ENCODE measurements at regions not wholly inside any gene's neighbourhood (a gene's known extent, or its start where the extent isn't known, plus 50 kb on each side); places are given as distances from the start of the nearest gene placed in this dataset.

DNA sequence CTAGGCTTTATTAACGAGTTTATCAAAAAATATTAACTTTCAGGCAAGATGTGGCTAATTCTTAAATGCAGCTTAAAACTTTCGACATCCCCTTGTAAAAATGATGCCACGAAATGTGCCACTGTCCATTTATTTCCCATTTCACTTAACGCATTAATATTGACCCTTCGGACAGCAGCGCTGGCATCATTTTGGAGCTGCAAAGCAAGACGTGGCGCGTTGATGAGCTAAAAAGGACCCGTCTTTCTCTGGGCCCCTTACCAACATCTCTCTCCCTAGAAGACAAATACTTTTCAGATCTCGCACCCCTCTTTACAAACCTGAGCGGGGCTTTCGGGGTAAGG, 367.9 kb downstream of the MTX2 start:
- ATAC-seq: peak; percentile 31
- TF ChIP-seq ESRRG (CRISPR knock-in tag; IDR thresholded peaks at IDR 0.05): no peak
- TF ChIP-seq, protein P1, sequence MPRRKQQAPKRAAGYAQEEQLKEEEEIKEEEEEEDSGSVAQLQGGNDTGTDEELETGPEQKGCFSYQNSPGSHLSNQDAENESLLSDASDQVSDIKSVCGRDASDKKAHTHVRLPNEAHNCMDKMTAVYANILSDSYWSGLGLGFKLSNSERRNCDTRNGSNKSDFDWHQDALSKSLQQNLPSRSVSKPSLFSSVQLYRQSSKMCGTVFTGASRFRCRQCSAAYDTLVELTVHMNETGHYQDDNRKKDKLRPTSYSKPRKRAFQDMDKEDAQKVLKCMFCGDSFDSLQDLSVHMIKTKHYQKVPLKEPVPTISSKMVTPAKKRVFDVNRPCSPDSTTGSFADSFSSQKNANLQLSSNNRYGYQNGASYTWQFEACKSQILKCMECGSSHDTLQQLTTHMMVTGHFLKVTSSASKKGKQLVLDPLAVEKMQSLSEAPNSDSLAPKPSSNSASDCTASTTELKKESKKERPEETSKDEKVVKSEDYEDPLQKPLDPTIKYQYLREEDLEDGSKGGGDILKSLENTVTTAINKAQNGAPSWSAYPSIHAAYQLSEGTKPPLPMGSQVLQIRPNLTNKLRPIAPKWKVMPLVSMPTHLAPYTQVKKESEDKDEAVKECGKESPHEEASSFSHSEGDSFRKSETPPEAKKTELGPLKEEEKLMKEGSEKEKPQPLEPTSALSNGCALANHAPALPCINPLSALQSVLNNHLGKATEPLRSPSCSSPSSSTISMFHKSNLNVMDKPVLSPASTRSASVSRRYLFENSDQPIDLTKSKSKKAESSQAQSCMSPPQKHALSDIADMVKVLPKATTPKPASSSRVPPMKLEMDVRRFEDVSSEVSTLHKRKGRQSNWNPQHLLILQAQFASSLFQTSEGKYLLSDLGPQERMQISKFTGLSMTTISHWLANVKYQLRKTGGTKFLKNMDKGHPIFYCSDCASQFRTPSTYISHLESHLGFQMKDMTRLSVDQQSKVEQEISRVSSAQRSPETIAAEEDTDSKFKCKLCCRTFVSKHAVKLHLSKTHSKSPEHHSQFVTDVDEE (CRISPR knock-in tag; IDR thresholded peaks at IDR 0.05): no peak
- TF ChIP-seq ZFP3 (CRISPR knock-in tag; IDR thresholded peaks at IDR 0.05): no peak
- TF ChIP-seq TCF4 (CRISPR knock-in tag; IDR thresholded peaks at IDR 0.05; ENCODE audit: borderline replicate concordance): no peak
- TF ChIP-seq, protein P2, sequence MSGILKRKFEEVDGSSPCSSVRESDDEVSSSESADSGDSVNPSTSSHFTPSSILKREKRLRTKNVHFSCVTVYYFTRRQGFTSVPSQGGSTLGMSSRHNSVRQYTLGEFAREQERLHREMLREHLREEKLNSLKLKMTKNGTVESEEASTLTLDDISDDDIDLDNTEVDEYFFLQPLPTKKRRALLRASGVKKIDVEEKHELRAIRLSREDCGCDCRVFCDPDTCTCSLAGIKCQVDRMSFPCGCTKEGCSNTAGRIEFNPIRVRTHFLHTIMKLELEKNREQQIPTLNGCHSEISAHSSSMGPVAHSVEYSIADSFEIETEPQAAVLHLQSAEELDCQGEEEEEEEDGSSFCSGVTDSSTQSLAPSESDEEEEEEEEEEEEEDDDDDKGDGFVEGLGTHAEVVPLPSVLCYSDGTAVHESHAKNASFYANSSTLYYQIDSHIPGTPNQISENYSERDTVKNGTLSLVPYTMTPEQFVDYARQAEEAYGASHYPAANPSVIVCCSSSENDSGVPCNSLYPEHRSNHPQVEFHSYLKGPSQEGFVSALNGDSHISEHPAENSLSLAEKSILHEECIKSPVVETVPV (CRISPR knock-in tag; IDR thresholded peaks at IDR 0.05): no peak
- no peak for TF ChIP-seq CSDC2 (CRISPR knock-in tag; IDR thresholded peaks at IDR 0.05)
- no peak for TF ChIP-seq ZC3H10 (CRISPR knock-in tag; IDR thresholded peaks at IDR 0.05)
- TF ChIP-seq ISL1 (CRISPR knock-in tag; IDR thresholded peaks at IDR 0.05): no peak
- TF ChIP-seq ZNF8 (CRISPR knock-in tag; IDR thresholded peaks at IDR 0.05): no peak
- no peak for TF ChIP-seq PPARA (CRISPR knock-in tag; IDR thresholded peaks at IDR 0.05; ENCODE audit: borderline replicate concordance)
- TF ChIP-seq OSR1 (CRISPR knock-in tag; IDR thresholded peaks at IDR 0.05): no peak
- TF ChIP-seq RARB (CRISPR knock-in tag; IDR thresholded peaks at IDR 0.05): no peak
- no peak for TF ChIP-seq ZNF70 (CRISPR knock-in tag; IDR thresholded peaks at IDR 0.05)
- no peak for TF ChIP-seq GLIS3 (CRISPR knock-in tag; IDR thresholded peaks at IDR 0.05)

DNA sequence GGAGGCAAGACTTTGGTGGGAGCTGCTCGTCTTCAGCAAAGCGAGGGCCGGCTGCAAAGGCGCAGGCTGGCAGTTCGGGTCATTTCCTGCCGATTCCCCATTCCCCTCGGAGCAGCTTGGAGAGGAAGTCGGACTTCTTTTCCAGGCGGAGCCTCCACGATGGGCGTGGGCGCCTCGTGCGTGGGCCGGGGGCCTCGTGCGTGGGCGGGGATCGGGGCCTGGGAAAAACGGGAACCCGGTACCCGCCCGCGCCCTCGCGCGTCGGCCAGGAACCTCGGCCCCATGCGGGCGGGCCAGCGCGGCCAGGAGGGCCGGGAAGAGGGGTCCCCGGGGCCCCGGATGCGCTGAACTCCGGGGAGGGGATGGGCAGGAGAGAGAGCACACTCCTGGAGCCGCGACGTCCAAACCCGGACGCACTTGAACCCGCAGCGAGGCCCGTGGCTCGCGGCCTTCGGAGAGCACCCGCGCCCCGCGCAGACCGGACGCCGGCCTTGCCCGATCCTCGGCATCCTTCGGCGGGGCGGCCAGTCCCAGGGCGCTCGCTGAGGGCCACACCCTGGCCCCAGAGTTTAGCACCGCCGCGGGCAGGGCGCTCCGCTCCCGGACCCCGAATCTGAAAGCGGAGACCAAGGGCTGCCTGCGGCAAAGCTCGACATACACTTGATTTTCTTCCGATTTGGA, 368.4 kb downstream of the MTX2 start:
- TF ChIP-seq GLIS3 (CRISPR knock-in tag; IDR thresholded peaks at IDR 0.05): no peak
- no peak for TF ChIP-seq TCF4 (CRISPR knock-in tag; IDR thresholded peaks at IDR 0.05; ENCODE audit: borderline replicate concordance)
- TF ChIP-seq RARB (CRISPR knock-in tag; IDR thresholded peaks at IDR 0.05): no peak
- no peak for TF ChIP-seq OSR1 (CRISPR knock-in tag; IDR thresholded peaks at IDR 0.05)
- no peak for TF ChIP-seq ZNF70 (CRISPR knock-in tag; IDR thresholded peaks at IDR 0.05)
- TF ChIP-seq ZC3H10 (CRISPR knock-in tag; IDR thresholded peaks at IDR 0.05): no peak
- TF ChIP-seq, protein P3, sequence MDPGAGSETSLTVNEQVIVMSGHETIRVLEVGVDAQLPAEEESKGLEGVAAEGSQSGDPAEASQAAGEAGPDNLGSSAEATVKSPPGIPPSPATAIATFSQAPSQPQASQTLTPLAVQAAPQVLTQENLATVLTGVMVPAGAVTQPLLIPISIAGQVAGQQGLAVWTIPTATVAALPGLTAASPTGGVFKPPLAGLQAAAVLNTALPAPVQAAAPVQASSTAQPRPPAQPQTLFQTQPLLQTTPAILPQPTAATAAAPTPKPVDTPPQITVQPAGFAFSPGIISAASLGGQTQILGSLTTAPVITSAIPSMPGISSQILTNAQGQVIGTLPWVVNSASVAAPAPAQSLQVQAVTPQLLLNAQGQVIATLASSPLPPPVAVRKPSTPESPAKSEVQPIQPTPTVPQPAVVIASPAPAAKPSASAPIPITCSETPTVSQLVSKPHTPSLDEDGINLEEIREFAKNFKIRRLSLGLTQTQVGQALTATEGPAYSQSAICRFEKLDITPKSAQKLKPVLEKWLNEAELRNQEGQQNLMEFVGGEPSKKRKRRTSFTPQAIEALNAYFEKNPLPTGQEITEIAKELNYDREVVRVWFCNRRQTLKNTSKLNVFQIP (CRISPR knock-in tag; IDR thresholded peaks at IDR 0.05; ENCODE audit: borderline replicate concordance, low read depth): no peak
- no peak for TF ChIP-seq BACH2 (CRISPR knock-in tag; IDR thresholded peaks at IDR 0.05; ENCODE audit: borderline replicate concordance)
- TF ChIP-seq, protein P4, sequence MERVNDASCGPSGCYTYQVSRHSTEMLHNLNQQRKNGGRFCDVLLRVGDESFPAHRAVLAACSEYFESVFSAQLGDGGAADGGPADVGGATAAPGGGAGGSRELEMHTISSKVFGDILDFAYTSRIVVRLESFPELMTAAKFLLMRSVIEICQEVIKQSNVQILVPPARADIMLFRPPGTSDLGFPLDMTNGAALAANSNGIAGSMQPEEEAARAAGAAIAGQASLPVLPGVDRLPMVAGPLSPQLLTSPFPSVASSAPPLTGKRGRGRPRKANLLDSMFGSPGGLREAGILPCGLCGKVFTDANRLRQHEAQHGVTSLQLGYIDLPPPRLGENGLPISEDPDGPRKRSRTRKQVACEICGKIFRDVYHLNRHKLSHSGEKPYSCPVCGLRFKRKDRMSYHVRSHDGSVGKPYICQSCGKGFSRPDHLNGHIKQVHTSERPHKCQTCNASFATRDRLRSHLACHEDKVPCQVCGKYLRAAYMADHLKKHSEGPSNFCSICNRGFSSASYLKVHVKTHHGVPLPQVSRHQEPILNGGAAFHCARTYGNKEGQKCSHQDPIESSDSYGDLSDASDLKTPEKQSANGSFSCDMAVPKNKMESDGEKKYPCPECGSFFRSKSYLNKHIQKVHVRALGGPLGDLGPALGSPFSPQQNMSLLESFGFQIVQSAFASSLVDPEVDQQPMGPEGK (CRISPR knock-in tag; IDR thresholded peaks at IDR 0.05; ENCODE audit: borderline replicate concordance): no peak
- TF ChIP-seq CSDC2 (CRISPR knock-in tag; IDR thresholded peaks at IDR 0.05): 0 out of 2 replicates have a peak, but pooled peaks have one; percentile 48
- no peak for TF ChIP-seq TOX (CRISPR knock-in tag; IDR thresholded peaks at IDR 0.05; ENCODE audit: borderline replicate concordance)
- TF ChIP-seq, protein P1 (CRISPR knock-in tag; IDR thresholded peaks at IDR 0.05): peak; percentile 82
- TF ChIP-seq, protein P2 (CRISPR knock-in tag; IDR thresholded peaks at IDR 0.05): no peak
- no peak for TF ChIP-seq PPARA (CRISPR knock-in tag; IDR thresholded peaks at IDR 0.05; ENCODE audit: borderline replicate concordance)
- TF ChIP-seq ESRRG (CRISPR knock-in tag; IDR thresholded peaks at IDR 0.05): no peak
- TF ChIP-seq ISL1 (CRISPR knock-in tag; IDR thresholded peaks at IDR 0.05): peak; percentile 33; the same call in 1 of the 2 replicates
- TF ChIP-seq ZFP30 (CRISPR knock-in tag; IDR thresholded peaks at IDR 0.05): no peak
- TF ChIP-seq ZFP3 (CRISPR knock-in tag; IDR thresholded peaks at IDR 0.05): no peak
- TF ChIP-seq ARNTL (CRISPR knock-in tag; IDR thresholded peaks at IDR 0.05; ENCODE audit: borderline replicate concordance, low read depth): no peak
- TF ChIP-seq SNAI2 (CRISPR knock-in tag; IDR thresholded peaks at IDR 0.05): peak; percentile 26; the same call in 1 of the 2 replicates
- peak; percentile 74 for ATAC-seq
